IMR-90 (cell line): ENCODE measurements at regions not wholly inside any gene's neighbourhood (a gene's known extent, or its start where the extent isn't known, plus 50 kb on each side); places are given as distances from the start of the nearest gene placed in this dataset.

ENCODE experiments used
- CEBPB ChIP-seq: IDR thresholded peaks from 2 replicates; pipeline ENCODE4 v1.6.1; 2012; ENCODE audit warnings: low read depth, low read length, improper control_type of control experiment
- CHD1 ChIP-seq: IDR thresholded peaks from 2 replicates; pipeline ENCODE4 v1.6.1; 2012; ENCODE audit warnings: low read depth, low read length, improper control_type of control experiment
- CTCF ChIP-seq: conservative IDR thresholded peaks from 2 replicates; pipeline ENCODE4 v1.5.1; 2012; ENCODE audit warnings: mild to moderate bottlenecking, low read depth, low read length, improper control_type of control experiment
- MAFK ChIP-seq: IDR thresholded peaks from 2 replicates; pipeline ENCODE4 v1.6.1; 2012; ENCODE audit warnings: low read depth, low read length, improper control_type of control experiment
- POLR2A ChIP-seq: IDR thresholded peaks from 2 replicates; pipeline ENCODE4 v1.6.1; 2012; ENCODE audit warnings: mild to moderate bottlenecking, low read depth, low read length
- RAD21 ChIP-seq: IDR thresholded peaks from 2 replicates; pipeline ENCODE4 v1.6.1; 2012; ENCODE audit warnings: low read length, improper control_type of control experiment
- SMC3 ChIP-seq: fragments of 150-350 bp; IDR thresholded peaks from 2 replicates; pipeline ENCODE4 v1.6.1; 2016; ENCODE audit warnings: low read depth, mild to moderate bottlenecking, antibody characterized with exemption, low read length, moderate library complexity

- TF ChIP-seq CEBPB (no peak), CTCF (no peak), POLR2A (no peak), RAD21 (no peak), CHD1 (no peak), MAFK (no peak), SMC3 (no peak)
Measured at GRCh38 chr9:93869863-93870262, 85.3 kb downstream of the BARX1 start.
